Endothelial cell of umbilical vein (primary cell): ENCODE measurements at regions not wholly inside any gene's neighbourhood (a gene's known extent, or its start where the extent isn't known, plus 50 kb on each side); places are given as distances from the start of the nearest gene placed in this dataset.

Experiments used
- BruUV-seq: library from RNA; stranded (reverse); fragments of 400-500 nt; replicated peaks from 2 replicates; lab custom pipeline; 2021; lab: Mats Ljungman, UMichigan
- CTCF ChIA-PET: fragments of 300-600, 350-600 bp; sonication (Branson Sonifier 250); formaldehyde crosslinking; loops from one replicate; lab custom pipeline; 2021; ENCODE audit warnings: antibody characterized with exemption, inconsistent platforms; lab: Charles Lee
- POLR2A ChIA-PET: fragments of 300-600, 350-600 bp; sonication (Branson Sonifier 250); formaldehyde crosslinking; loops from one replicate; lab custom pipeline; 2021; ENCODE audit warnings: antibody characterized with exemption, inconsistent platforms; lab: Charles Lee
- DNase-seq: peaks from one replicate; pipeline ENCODE4 v3.0.0-alpha.2; 2011; ENCODE audit warnings: low read depth, low spot score
- FAIRE-seq: peaks from 2 replicates; lab custom pipeline; 2011; peaks lifted over from hg19 to GRCh38; lab: Jason Lieb, UNC
- H2AFZ ChIP-seq: 2 replicates; pipeline ENCODE4 v1.6.0; 2012; ENCODE audit warnings: low read depth, low read length, control low read depth, inconsistent platforms
- H3K27ac ChIP-seq: 2 replicates; pipeline ENCODE4 v1.5.1; 2011; ENCODE audit warnings: low read depth, mild to moderate bottlenecking, control low read depth, low read length, moderate library complexity; ENCODE audit not compliant: insufficient read depth
- H3K27me3 ChIP-seq, 2 experiments: 2 replicates each; pipeline versions ENCODE4 v1.6.0 to v1.6.1; 2011; ENCODE audit warnings: low read length in 2 of 2, mixed read lengths in 1 of 2; ENCODE audit not compliant: control insufficient read depth in 2 of 2, insufficient read depth in 2 of 2
- H3K36me3 ChIP-seq, 2 experiments: 2 replicates in 1 of 2; 3 replicates in 1 of 2; pipeline ENCODE4 v1.5.1; 2011; ENCODE audit warnings: low read length in 2 of 2, mild to moderate bottlenecking in 1 of 2, moderate library complexity in 1 of 2; ENCODE audit not compliant: control insufficient read depth in 2 of 2, insufficient read depth in 2 of 2; ENCODE audit errors: extremely low read depth in 1 of 2
- H3K4me1 ChIP-seq: 3 replicates; pipeline ENCODE4 v1.5.1; 2011; ENCODE audit warnings: mild to moderate bottlenecking, low read length; ENCODE audit not compliant: control insufficient read depth, insufficient read depth; ENCODE audit errors: extremely low read depth
- H3K4me2 ChIP-seq: 2 replicates; pipeline ENCODE4 v1.6.1; 2011; ENCODE audit warnings: low read length, control low read depth, mixed read lengths; ENCODE audit not compliant: insufficient read depth
- H3K4me3 ChIP-seq, 3 experiments: fragments of 200-600 bp in 1 of 3; sonication (generic), shearing (Covaris generic) in 1 of 3; replicated peaks in 1 of 3; 2 replicates each; pipeline ENCODE4 v1.5.1; 2011 to 2016; ENCODE audit warnings: control low read depth in 3 of 3, low read length in 3 of 3, mild to moderate bottlenecking in 2 of 3, inconsistent platforms in 1 of 3, low read depth in 1 of 3, moderate library complexity in 1 of 3; ENCODE audit not compliant: insufficient read depth in 1 of 3
- H3K79me2 ChIP-seq: 2 replicates; pipeline ENCODE4 v1.6.0; 2012; ENCODE audit warnings: low read length, inconsistent platforms; ENCODE audit not compliant: control insufficient read depth, insufficient read depth
- H3K9ac ChIP-seq: replicated peaks from 2 replicates; pipeline ENCODE3; 2011; ENCODE audit warnings: low read length, control low read depth; ENCODE audit not compliant: insufficient read depth; ENCODE audit errors: extremely low read depth
- H3K9me1 ChIP-seq: replicated peaks from 3 replicates; pipeline ENCODE4 v1.6.0; 2011; ENCODE audit warnings: mild to moderate bottlenecking, low read length; ENCODE audit not compliant: control insufficient read depth, insufficient read depth; ENCODE audit errors: extremely low read depth
- H3K9me3 ChIP-seq: replicated peaks from 2 replicates; pipeline ENCODE4 v1.5.1; 2012; ENCODE audit warnings: low read length, inconsistent platforms; ENCODE audit not compliant: control insufficient read depth, insufficient read depth
- H4K20me1 ChIP-seq: replicated peaks from 2 replicates; pipeline ENCODE3; 2011; ENCODE audit warnings: mild to moderate bottlenecking, low read length; ENCODE audit not compliant: control insufficient read depth, insufficient read depth; ENCODE audit errors: extremely low read depth
- EZH2 ChIP-seq: IDR thresholded peaks from 2 replicates; pipeline ENCODE4 v1.6.1; 2012; ENCODE audit warnings: borderline replicate concordance, low read depth, mild to moderate bottlenecking, moderate library complexity, low read length, inconsistent platforms; ENCODE audit not compliant: severe bottlenecking
- FOS ChIP-seq: IDR thresholded peaks from 2 replicates; pipeline ENCODE4 v1.6.1; 2011; ENCODE audit warnings: mild to moderate bottlenecking, low read length, moderate library complexity, borderline replicate concordance; ENCODE audit not compliant: insufficient read depth
- GATA2 ChIP-seq: IDR thresholded peaks from 2 replicates; pipeline ENCODE4 v1.7.0; 2011; ENCODE audit warnings: low read depth, mild to moderate bottlenecking, moderate library complexity, mixed read lengths, low read length; ENCODE audit not compliant: insufficient read length, insufficient read depth
- JUN ChIP-seq: IDR thresholded peaks from 2 replicates; pipeline ENCODE4 v1.6.1; 2011; ENCODE audit warnings: borderline replicate concordance, low read depth; ENCODE audit not compliant: insufficient read length, insufficient read depth
- MYC ChIP-seq: IDR thresholded peaks from one replicate; pipeline ENCODE4 v1.6.1; 2011; ENCODE audit warnings: mild to moderate bottlenecking, low read depth, low read length
- POLR2A ChIP-seq: IDR thresholded peaks from 2 replicates; pipeline ENCODE4 v1.6.1; 2012; ENCODE audit warnings: low read depth, mild to moderate bottlenecking, control low read depth, low read length
- POLR2AphosphoS5 ChIP-seq: IDR thresholded peaks from 2 replicates; pipeline ENCODE4 v1.6.1; 2012; ENCODE audit warnings: low read depth, mild to moderate bottlenecking, control low read depth, low read length, moderate library complexity; ENCODE audit not compliant: insufficient read depth
- dilution Hi-C: fragments of 300-500 bp; cut with MboI; formaldehyde crosslinking; loops from one replicate; pipeline ENCODE4 v1.15.0; 2019; ENCODE audit warnings: low sequenced_read_pairs; ENCODE audit not compliant: extremely low pct_ligation_motif_present
- intact Hi-C: fragments of 100-400 bp; cut with micrococcal nuclease; formaldehyde crosslinking; loops from one replicate; pipeline ENCODE4 v1.10.0; 2022
- TF ChIP-seq, protein P1 (sequence below), 2 donors: IDR thresholded peaks; 1 replicate in 1 of 2; 2 replicates in 1 of 2; pipeline ENCODE4 v1.5.1; 2011; ENCODE audit warnings: low read length in 2 of 2, mild to moderate bottlenecking in 2 of 2, moderate library complexity in 2 of 2, control low read depth in 1 of 2, inconsistent platforms in 1 of 2, low read depth in 1 of 2; ENCODE audit not compliant: insufficient read depth in 1 of 2; ENCODE audit errors: extremely low read depth in 1 of 2
- TF ChIP-seq, protein P2 (sequence below): IDR thresholded peaks from 2 replicates; pipeline ENCODE4 v1.6.1; 2011; ENCODE audit not compliant: insufficient read depth, insufficient read length

- Histone ChIP-seq H3K9me1 (no peaks in the 10 kb centered on the region), H3K9me3 (peaks cover 1% of the 10 kb centered on the region), H2AFZ (no peak overlapping the region), H4K20me1 (no peaks in the 10 kb centered on the region), H3K4me2 (no peak overlapping the region), H3K27ac (no peak overlapping the region), H3K36me3 (no peaks in the 10 kb centered on the region), H3K9ac (no peak overlapping the region), H3K4me3 (no peak overlapping the region), H3K79me2 (no peaks in the 10 kb centered on the region), H3K27me3 (no peaks in the 10 kb centered on the region), H3K4me1 (no peaks in the 10 kb centered on the region)
- POLR2A ChIA-PET, result no interaction called here
- CTCF ChIA-PET, result no interaction called here
- dilution Hi-C loops (no loop called here), intact Hi-C loops (no loop called here)
- FAIRE-seq (no peak), DNase-seq (no peak)
- TF ChIP-seq MYC (no peak), EZH2 (no peak), FOS (no peak), GATA2 (no peak), POLR2AphosphoS5 (no peak), JUN (no peak), POLR2A (no peak)
- TF ChIP-seq, protein P1, sequence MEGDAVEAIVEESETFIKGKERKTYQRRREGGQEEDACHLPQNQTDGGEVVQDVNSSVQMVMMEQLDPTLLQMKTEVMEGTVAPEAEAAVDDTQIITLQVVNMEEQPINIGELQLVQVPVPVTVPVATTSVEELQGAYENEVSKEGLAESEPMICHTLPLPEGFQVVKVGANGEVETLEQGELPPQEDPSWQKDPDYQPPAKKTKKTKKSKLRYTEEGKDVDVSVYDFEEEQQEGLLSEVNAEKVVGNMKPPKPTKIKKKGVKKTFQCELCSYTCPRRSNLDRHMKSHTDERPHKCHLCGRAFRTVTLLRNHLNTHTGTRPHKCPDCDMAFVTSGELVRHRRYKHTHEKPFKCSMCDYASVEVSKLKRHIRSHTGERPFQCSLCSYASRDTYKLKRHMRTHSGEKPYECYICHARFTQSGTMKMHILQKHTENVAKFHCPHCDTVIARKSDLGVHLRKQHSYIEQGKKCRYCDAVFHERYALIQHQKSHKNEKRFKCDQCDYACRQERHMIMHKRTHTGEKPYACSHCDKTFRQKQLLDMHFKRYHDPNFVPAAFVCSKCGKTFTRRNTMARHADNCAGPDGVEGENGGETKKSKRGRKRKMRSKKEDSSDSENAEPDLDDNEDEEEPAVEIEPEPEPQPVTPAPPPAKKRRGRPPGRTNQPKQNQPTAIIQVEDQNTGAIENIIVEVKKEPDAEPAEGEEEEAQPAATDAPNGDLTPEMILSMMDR (IDR thresholded peaks at IDR 0.05; ENCODE audit: extremely low read depth in 1 of 2, insufficient read depth in 1 of 2, low read depth in 1 of 2, low read length in 2 of 2), result no peak
- TF ChIP-seq, protein P2, sequence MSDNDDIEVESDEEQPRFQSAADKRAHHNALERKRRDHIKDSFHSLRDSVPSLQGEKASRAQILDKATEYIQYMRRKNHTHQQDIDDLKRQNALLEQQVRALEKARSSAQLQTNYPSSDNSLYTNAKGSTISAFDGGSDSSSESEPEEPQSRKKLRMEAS, result no peak
- BruUV-seq, result no TSS peak
Measured at GRCh38 chr4:178026999-178027398, 584.8 kb upstream of the AGA start.
